ENCODE measurements at regions not wholly inside any gene's neighbourhood (a gene's known extent, or its start where the extent isn't known, plus 50 kb on each side); places are given as distances from the start of the nearest gene placed in this dataset.

- TF ChIP-seq CTCF (IDR thresholded peaks at IDR 0.05): no peak
- TF ChIP-seq POLR2A (IDR thresholded peaks at IDR 0.05): no peak
Measured at GRCh38 chr1:203422656-203423055, 53.0 kb upstream of the PRELP start.
